OCI-M1 (cell line): ENCODE measurements at regions not wholly inside any gene's neighbourhood (a gene's known extent, or its start where the extent isn't known, plus 50 kb on each side); places are given as distances from the start of the nearest gene placed in this dataset.
A peak's percentile ranks its signal among the peaks of the same experiment; 100 is the strongest.
"Not testable (repeated sequence)": the region's sequence is repeated elsewhere in the genome, so short reads cannot be mapped to it uniquely, and the experiment has no call there.

ENCODE experiments used
- DNase-seq: peaks from one replicate; lab custom pipeline; 2025; lab: John Stamatoyannopoulos, UW

DNA sequence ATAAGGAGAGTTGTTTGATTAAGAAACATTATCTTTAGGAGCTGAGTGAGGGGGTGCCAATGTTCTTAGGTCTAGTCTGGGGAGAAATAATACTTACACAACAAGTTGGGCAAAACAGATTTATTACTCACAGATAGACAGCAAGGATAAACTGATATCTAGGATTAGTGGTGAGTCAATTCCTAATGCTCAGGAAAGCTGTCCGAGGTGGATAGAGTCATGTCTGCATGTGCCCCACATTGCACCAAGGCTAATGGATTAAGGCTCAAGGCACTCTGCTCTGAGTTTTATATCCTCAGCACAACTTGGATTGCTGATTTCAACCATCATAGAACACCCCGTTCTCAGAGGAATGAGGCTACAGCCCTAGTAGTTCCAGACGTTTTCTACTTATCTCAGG lies 1042.3 kb downstream of the OTOL1 start:
- DNase-seq: no peak

DNA sequence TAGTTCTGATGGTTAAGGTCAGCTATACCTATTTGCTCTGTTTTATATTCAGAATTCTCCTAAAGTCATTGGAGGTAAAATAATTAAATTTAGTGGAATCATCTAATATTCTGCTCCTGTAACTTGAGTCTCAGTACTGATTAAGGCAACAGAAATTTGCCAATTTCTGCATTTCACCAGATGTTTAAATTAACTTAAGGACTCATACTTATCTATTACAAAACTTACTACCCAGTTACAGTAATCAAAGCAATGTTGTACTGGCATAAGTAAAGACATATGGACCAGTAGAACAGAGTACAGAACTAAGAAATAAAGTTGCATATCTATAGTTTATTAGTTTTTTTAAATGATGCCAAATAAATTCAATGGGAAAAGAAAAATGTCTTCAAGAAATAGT lies 1043.8 kb downstream of the OTOL1 start:
- no peak for DNase-seq

DNA sequence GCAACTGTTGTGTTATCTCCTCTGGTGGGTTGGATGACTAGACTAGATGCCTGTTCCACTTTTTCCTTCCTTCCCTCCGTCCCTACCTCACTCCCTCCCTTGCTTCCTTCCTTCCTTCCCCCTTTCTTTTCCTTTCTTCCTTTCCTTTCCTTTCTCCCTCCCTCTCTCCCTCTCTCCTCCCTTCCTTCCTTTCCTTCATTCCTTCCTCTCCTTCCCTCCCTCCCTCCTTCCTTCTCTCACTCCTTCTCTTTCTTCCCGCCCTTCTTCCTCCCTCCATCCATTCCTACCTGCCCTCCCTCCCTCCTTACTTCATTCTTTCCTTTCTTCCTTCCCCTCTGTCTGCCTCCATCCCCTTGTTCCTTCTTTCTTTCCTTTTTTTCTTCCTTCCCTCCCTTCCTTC lies 1045.3 kb downstream of the OTOL1 start:
- no peak for DNase-seq

GRCh38 chr3:162544246-162544645 lies 1047.6 kb downstream of the OTOL1 start:
- DNase-seq: peak; percentile 1

- no peak for DNase-seq
Observed at GRCh38 chr3:162546910-162547309, 1050.3 kb downstream of the OTOL1 start.

GRCh38 chr3:162547321-162547720 lies 1050.7 kb downstream of the OTOL1 start:
- DNase-seq: no peak

GRCh38 chr3:162555761-162556160 lies 1059.2 kb downstream of the OTOL1 start:
- DNase-seq: no peak

DNA sequence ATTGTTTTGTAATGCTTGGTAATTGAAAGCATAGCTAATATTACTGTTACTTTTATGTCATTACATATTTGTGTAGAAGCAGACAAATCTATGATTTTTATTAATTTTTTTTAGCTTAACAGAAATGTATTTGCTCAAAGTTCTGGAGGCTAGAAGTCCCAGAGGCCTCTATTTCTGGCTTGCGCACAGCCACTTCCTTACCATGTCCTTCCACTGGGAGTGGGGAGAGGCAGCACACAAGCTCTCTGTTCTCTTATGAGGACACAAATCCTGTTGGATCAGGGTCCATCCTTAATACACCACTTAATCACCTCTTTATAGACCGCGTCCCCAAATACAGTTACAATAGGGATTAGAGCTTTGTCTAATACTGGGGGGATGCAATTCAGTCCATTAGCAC lies 1061.4 kb downstream of the OTOL1 start:
- no peak for DNase-seq

GRCh38 chr3:162568706-162569105 lies 1072.1 kb downstream of the OTOL1 start:
- DNase-seq: no peak

DNA sequence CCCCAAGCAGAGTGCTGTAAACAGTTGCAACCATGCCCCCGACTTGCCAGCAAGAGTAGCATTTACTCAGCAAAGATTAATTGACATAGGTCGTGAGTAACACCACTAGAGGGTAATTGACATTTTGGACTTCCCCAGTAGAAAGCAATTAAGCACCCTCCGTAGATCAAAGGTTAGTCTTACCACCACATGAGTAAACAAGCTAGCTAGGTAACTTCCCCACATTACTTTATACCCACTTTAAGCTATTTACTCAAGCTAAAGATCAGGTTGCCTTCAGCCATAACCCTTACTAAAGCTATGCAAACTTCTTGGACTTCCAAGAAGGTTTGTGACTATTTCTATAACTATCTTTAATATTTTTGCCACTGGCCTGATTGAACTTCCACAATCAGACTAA lies 1072.7 kb downstream of the OTOL1 start:
- DNase-seq: no peak

DNA sequence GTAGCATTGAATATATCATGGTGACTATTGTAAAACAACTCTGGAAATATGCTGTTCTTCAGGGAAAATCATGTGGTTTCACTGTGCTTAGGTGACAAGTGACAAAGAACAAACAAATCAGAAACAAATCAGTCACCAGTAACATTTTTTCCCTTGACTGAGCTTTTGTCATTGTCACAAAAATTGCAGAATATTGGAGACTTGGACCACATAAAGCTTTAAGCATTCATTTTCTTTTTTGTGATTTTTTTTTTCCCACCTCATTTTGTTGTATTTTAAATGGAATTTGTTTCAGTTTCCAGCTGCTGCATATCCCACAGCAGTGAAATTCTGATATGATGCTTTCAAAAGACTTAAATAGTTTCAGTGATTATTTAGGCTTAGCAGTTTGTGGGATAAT lies 1088.4 kb downstream of the OTOL1 start:
- DNase-seq: no peak

- no peak for DNase-seq
Observed at GRCh38 chr3:162586591-162586990, 1090.0 kb downstream of the OTOL1 start.

DNA sequence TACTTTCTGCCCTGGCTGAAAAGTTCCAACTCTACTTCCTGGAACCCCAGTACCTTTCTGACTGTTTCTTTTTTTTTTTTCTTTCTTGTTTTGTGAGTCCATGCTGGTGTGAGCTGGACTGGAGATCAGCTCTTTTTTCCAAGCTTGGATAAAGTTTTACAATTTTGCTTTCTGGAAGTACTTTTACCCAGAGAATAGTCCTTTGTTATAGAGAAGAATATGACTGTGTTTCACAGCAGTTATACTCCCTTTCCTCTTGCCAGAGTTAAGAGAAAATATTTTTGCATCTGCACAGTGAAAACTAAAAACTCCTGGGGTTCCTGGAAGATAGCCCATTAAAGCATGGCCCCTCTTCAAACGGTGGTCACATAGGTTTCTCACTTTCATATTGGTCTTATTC lies 1100.6 kb downstream of the OTOL1 start:
- no peak for DNase-seq

- not testable (repeated sequence) for DNase-seq
Observed at GRCh38 chr3:162598500-162598899, 1101.9 kb downstream of the OTOL1 start.

- not testable (repeated sequence) for DNase-seq
Observed at GRCh38 chr3:162599742-162600141, 1103.1 kb downstream of the OTOL1 start.

DNA sequence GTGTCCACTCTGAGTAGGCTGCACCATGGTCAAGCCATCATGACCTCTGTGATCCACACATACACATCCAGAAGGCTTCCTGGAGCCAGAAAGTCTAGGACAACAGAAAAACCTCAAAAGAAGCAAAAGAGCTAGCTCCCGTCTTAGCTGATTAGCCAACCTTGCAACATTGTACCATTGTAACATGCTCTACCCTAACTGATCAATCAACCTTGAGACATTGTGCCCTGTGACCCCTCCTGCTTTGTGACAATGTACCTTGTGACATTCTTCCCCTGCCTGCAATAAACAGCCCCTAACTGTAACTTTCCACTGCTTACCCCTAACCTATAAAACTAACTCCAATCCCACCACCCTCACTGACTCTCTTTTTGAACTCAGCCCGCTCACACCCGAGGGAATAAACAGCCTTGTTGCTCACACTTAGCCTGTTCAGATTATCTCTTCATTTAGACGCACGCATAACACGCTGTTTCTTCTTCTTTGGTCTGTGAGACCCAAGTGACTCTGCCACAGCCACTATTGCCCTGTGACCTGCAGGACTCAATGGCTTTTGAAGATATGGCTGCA lies 1104.6 kb downstream of the OTOL1 start:
- DNase-seq: no peak

DNA sequence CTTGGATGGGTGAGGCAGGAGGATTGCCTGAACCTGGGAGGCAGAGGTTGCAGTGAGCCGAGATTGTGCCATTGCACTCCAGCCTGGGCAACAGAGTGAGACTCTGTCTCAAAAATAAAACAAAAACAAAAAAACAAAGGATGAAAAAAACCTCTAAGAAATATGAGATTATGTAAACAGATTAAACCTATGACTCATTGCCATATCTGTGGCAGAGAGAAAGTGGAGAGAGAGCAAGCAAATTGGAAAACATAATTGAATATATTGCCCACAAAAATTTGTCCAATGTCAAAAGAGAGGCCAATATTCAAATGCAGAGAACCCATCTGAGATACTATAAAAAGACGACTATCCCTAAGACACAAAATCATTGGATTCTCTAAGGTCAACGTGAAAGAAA lies 1106.0 kb downstream of the OTOL1 start:
- DNase-seq: no peak

DNA sequence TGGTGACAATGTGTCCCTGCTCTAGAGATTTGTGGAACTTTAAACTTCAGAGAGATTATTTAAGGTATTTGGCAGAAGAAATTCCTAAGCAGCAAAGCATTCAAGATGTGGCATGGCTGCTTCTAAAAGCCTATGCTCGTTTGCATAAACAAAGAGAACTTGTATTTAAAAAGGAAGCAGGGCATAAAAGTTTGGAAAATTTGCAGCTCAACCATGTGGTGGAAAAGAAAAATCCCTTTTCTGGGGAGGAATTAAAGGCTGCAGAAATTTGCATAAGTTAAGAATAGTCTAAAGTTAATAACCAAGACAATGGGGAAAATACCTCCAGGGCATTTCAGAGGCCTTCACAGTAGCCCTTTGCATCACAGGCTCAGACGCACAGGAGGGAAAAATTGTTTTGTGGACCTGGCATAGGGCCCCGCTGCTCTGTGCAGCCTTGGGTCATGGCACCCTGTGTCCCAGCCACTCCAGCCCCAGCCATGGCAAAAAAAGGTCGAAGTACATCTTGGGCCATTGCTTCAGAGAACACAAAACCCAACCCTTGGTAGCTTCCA lies 1109.1 kb downstream of the OTOL1 start:
- no peak for DNase-seq

GRCh38 chr3:162610261-162610660 lies 1113.7 kb downstream of the OTOL1 start:
- DNase-seq: no peak

- no peak for DNase-seq
Observed at GRCh38 chr3:162612991-162613390, 1116.4 kb downstream of the OTOL1 start.

DNA sequence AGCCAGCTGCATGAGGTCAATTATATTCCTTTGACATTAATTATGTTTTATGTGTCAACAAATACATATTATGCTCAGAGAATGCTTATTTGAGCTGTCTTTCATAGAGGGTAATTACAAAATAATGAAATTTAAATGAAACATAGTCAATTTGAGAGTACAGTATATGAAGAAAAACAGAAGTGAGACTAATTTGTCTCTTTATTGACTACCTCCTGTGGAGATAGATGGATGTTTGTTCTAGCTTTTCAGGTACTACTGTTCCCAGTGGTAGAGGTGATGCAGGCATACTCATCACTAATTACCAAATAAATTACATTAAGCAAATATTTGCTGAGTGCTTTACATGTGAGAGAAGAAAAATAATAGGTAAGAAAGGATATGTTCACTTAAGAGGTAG lies 1129.6 kb downstream of the OTOL1 start:
- DNase-seq: no peak

GRCh38 chr3:162628531-162628930 lies 1131.9 kb downstream of the OTOL1 start:
- DNase-seq: no peak

DNA sequence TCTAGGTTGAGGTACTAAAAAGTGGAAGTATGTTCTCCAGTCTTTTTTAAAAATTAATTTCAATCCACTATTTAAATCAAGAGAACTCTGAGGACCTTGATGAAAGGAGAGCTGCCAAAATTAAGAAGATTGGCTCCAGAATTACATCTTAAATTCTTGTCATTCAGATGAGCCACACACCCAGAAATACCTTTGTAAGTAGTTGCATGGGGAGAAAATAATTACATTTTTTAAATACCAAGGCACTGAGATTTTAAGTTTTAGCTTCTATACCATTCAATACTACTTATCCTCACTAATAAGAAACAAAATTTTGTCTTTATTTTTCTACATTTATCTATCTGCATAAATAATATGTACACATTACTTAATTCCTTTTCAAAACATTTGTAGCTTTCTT lies 1132.8 kb downstream of the OTOL1 start:
- no peak for DNase-seq

DNA sequence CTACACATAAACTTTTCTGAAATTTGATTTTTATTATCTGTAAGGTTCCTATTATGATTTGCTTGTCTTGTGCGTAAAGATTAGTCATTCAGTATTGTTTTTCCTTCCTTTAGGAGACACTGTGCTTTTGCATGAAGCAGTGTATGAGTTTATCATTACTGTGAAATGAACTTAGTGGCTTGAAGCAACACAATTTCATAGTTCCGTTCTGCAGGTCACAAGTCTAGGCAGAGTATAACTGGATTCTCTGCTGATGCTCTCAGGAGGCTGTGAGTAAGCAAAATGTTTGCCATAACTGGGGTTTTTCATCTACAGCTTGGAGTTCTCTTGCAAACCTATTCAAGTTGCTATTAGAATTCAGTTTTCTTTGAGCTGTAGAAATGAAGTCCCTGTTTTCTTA lies 1136.1 kb downstream of the OTOL1 start:
- peak; percentile 2 for DNase-seq
